NCI-H446 treated with DMSO at 0.1 percent for 48 hours (cell line): ENCODE measurements at regions not wholly inside any gene's neighbourhood (a gene's known extent, or its start where the extent isn't known, plus 50 kb on each side); places are given as distances from the start of the nearest gene placed in this dataset.
"Not testable (repeated sequence)": the region's sequence is repeated elsewhere in the genome, so short reads cannot be mapped to it uniquely, and the experiment has no call there.

ENCODE experiments used
- DNase-seq: peaks from one replicate; lab custom pipeline; 2025; lab: John Stamatoyannopoulos, UW

DNA sequence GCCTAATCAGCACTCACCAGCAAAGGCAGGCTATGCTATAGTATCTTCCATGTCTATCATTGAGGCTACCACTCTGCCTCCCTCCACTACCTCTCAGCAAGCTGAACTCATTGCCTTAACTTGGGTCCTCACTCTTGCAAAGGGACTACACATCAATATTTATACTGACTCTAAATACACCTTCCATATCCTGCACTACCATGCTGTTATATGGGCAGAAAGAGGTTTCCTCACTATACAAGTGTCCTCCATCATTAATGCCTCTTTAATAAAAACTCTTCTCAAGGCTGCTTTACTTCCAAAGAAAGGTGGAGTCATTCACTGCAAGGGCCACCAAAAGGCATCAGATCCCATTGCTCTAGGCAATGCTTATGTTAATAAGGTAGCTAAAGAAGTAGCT is 669.3 kb upstream of the USP15 start:
- not testable (repeated sequence) for DNase-seq

DNA sequence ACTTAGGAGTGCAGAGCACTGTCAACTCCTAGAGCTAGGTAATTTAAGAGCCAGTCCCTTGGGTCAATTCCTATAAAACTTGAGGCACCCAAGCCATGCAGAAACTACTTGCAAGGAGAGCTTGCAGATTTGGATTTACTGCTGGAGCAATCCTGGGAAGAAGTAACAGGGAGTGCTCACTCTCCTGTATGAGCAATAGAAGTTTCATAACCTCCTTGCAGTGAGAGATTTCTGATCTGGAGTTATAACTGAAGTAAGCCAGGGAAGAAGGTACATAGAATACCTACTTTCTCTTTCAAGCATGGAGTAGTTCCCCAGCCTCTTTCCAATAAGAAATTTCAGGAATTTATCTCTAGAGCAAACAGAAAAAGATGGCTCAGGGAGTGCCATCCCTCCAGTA is 650.1 kb upstream of the USP15 start:
- DNase-seq = no peak

DNA sequence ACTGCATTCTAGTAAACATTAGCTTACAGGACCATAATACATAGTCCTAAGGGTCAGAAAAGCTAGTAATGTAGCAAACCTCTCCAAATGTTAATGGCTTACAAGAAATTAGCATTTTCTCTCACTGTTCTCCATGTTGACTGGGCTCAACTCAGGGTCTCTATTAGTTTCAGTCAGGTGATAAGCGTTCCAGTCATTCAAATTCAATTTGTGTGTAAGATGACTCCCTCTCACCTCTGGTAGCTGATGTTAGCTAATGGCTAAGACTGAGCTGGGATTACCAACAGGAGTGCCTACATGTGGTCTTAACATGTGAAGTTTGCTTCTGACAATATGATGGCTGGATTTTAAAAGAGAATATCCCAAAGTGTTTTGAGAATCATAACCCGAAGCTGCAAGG is 630.5 kb upstream of the USP15 start:
- DNase-seq = no peak

DNA sequence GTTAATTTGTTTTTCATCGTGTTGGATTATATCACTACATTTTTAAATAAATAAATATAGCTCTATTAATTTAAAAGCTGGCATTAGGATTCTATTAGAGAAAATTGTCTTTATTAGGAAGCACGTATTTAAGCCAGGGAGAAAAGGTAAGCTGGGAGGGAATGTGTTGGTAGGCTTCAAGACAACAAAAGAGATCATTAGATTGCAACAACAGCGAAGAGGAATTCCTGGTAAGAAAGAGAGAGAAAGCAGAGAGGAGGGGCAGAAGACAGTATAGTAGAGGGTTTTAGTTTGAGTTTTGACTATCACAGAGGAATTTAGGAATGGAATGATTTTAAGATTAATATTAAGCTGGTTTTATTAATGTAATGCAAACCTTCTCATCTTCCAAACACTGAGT is 613.6 kb upstream of the USP15 start:
- no peak for DNase-seq

- DNase-seq = no peak
Observed at GRCh38 chr12:61647566-61647965, 612.6 kb upstream of the USP15 start.

DNA sequence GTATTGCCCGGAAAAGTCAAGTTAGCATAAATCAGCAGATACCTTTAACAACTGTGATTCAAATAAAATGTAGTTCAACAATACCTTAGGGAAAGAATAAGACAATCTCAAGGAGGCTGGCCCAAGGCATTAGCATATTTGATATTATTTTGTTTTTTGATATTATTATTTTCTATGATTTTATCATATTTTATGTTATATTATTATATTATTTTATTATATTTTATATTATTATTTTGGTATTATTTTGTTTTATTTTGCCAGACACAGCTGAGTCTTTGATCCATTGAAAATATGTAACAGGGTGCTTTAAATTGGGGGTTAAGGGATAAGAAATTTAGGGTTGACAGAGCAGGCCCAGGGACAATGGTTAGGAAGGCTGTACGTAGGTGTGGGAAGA is 607.9 kb upstream of the USP15 start:
- no peak for DNase-seq

DNA sequence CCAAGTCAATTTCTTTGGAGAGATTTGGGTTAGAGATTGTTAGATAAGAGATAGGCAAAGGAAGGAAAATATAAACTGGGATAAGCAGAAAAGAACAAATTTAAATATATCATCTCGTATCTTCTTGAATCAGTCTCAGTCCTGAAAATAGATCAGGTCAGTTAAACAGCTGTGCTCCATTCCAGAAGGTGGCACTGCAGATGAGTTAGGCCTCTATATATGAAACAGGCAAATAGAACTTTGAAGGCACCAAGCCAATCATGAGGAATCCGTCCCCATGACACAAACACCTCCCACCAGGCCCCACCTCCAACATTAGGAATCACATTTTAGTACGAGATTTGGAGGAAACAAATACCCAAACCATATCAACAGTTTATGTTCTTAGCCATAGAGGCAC is 605.5 kb upstream of the USP15 start:
- peak; percentile 1 for DNase-seq

DNA sequence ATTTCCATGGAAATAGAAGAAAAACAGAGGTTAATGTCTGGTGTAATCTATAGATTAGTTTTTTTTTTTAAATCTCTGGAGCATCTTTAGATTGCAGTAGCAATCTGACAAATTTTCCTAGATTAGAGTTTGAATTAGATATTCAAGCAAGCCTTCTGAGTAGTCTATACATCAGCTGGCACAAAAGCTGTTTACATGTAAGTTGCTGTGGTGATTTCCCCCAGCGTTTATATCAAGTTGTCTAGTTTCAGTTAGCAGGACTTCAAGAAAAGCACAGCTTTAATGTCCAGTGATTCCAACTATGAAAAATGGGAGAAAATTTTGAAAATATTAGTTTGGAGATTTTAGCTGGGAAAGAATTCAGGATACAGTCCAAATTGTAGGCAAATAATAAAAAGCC is 605.0 kb upstream of the USP15 start:
- no peak for DNase-seq

DNA sequence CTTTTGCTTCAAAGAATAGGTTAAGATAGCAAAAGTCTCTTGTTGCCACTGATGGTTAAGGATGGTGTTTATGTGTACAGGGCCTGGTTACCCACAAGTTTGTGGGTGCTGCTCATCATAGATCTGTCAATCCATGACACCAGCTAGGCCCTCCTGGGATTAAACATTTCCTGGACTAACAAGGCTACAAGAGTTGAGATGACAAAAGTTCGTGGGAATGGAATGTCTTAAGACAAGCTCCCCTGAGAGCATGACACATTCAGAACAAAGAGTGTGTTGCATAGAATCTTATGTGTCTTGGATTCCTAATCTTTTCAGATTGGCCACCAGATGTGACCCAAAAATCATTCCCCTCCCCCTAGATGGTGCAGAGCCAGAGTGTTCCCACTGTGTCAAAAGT is 592.5 kb upstream of the USP15 start:
- no peak for DNase-seq

DNA sequence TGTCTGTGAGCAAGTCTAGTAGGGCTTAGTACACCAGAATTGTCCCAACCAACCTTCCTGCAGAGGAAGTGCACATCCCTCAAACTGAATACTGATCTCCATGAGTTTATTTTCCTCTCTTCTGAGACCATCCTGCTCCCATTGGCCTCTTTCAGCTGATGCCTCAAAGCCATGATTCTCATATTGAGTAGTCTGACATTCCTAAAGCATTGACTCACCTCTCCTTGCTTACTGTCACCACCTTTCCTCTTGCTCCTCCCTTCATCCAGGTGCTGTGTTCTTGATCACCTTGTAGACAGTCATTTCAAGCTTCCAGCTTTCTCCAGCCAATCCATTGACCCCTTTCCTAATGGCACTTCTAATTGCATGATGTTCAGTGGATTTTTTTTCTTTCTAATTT is 583.7 kb upstream of the USP15 start:
- DNase-seq = no peak

DNA sequence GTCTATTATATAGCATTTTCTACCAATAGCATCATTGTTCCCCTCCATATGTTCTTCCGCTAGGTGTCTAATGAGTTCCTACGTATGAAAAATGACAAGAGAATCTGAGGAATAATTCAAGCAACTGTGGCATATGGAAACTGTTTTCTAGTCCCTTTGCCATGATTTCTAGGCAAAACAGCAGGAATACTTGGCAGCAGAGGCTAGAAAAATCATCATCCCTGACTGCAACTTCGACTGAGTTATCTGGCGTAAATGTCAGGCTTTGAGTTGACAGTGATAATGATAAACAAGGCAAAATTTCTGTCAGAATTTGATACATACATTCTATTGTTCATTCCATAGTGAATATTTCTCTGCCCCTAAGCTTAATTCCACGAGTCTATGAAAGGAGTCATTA is 572.8 kb upstream of the USP15 start:
- DNase-seq = peak; percentile 1

- DNase-seq = no peak
Observed at GRCh38 chr12:61694214-61694613, 566.0 kb upstream of the USP15 start.

DNA sequence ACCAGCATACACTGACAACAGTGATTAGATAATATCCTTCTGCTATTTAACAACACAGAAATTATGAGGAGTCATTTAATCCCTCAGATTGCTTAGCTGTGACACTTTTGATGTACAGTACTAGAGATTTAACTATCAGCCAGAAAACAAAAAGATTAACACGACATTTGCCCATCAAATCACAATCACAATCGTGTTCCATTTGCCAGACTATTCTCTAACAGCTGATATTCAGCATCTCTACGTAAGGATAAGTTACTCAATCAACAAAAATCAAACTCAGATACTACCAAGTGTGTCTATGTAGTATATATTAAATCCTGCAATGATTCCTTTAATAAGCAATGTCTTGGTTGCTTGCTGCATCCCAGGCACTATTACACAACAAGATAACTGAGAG is 558.7 kb upstream of the USP15 start:
- DNase-seq = no peak

- no peak for DNase-seq
Observed at GRCh38 chr12:61706783-61707182, 553.4 kb upstream of the USP15 start.

DNA sequence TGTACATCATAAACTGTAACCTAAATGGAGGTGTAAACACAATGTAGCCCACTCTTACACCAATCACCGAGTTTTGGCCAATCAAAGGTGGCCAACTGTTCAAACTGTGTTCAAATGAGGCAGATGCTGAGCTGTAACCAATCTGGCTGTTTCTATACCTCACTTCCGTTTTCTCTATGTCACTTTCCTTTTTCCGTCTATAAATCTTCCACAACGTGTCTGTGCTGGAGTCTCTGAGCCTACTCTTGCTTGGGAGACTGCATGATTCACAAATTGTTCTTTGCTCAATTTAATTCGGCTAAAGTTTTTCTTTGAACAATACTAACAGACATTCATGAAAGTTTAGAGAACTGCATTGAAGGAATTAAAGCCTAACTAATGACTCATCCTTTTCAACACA is 547.1 kb upstream of the USP15 start:
- DNase-seq = no peak

- DNase-seq = peak; percentile 28
Observed at GRCh38 chr12:61717986-61718385, 542.2 kb upstream of the USP15 start.

DNA sequence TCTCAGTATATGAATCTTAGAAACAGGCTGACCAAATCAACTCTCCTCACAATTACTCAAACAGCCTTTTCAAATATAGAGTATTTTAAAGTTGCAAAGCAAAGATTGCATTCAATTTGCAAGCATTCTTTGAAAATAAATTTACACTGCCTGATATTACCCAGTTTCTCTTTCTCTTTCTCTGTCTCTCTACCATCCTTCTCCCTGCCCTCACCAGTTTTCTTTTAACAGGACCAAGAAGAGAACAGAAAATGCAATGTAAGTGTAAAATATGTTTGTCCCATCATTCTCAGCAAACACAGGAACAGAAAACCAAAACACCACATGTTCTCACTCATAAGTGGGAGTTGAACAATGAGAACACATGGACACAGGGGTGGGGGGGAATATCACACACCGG is 520.3 kb upstream of the USP15 start:
- DNase-seq = no peak

DNA sequence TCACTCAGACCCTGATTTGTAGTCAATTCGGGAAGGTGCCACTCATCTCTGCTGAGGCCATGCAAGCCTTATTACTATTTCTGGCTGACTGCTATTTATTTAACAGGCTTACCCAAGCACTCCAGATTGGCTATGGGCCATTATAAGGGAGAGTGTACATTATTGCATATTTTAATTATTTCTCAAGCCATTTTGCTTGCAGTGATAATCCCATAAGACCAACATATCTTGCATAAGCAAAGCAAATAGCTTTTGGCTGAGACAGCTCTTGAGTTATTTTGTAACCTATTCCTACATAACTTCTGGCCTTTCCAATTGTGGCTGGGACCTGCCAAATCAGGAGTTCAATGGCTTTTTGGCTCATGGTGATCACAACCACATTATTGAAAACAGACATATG is 509.6 kb upstream of the USP15 start:
- DNase-seq = peak; percentile 51

GRCh38 chr12:61754214-61754613 is 506.0 kb upstream of the USP15 start:
- no peak for DNase-seq

DNA sequence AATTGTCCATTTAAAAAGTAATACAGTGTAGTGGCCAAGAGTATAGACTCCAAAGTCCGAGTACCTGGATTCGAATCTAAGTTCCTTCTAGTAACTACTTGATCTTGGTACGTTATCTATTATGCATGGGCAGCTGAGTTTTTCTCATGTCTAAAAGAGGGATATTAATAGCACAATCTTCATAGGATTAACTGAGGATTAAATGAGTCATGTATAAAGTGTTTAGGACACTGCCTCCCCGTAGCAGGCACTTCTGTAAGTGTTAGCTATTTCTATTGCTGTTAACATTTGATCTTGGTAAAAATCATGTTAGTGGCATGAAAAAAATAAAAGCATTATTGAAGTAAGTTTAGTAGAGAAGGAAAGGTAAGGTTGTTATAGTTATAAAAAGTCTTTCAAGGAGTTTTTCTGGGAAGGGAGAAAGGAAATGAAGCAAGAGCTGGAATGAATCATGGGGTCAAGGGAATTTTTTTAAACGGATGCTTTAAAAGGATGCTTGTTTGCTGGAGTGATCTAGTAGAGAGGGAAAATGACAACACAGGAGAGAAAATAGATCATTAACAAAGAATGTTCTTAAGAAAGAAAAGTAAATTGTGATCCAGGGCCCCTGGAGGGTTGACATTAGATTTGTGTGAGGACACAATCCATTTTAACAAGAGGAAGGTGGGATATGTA is 502.2 kb upstream of the USP15 start:
- no peak for DNase-seq

GRCh38 chr12:61758661-61759060 is 501.5 kb upstream of the USP15 start:
- DNase-seq = no peak

DNA sequence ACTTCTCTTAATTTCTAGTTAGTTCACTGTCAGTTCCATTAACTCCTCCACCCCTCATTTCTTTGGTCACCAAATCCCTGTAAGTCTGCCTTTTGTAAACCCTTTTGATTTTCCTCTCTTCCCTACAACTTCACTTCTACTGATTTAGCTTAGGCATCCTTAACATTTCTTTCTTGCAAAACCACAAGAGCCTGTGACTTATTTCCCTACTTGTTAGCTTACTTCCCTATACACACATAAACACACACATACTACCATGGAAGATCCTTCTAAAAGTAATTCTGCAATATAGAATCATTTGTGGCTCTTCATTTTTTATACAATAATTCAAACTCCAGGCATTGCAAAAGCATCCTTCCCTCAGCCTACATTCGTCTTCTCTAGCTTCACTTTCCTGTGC is 494.3 kb upstream of the USP15 start:
- DNase-seq = no peak

- no peak for DNase-seq
Observed at GRCh38 chr12:61780435-61780834, 479.8 kb upstream of the USP15 start.

GRCh38 chr12:61781021-61781581 is 479.1 kb upstream of the USP15 start:
- DNase-seq = no peak
